HEK293T (cell line): ENCODE measurements at regions not wholly inside any gene's neighbourhood (a gene's known extent, or its start where the extent isn't known, plus 50 kb on each side); places are given as distances from the start of the nearest gene placed in this dataset.
A peak's percentile ranks its signal among the peaks of the same experiment; 100 is the strongest.

Experiments
- CTCF ChIA-PET: fragments of 350-600 bp; formaldehyde crosslinking; extraction: SDS; loops from one replicate; lab custom pipeline; 2021; ENCODE audit warnings: antibody characterized with exemption, inconsistent platforms; lab: Yijun Ruan, JAX
- POLR2A ChIA-PET: fragments of 350-600 bp; formaldehyde crosslinking; extraction: SDS; loops from one replicate; lab custom pipeline; 2020; ENCODE audit warnings: antibody characterized with exemption, inconsistent platforms; lab: Yijun Ruan, JAX
- DNase-seq: peaks from one replicate; pipeline ENCODE4 v3.0.0; 2012; ENCODE audit warnings: mixed read lengths; ENCODE audit errors: extremely low spot score
- ARNT ChIP-seq: fragments of 450-650 bp; IDR thresholded peaks from 2 replicates; pipeline ENCODE4 v1.6.1; 2017; ENCODE audit warnings: mild to moderate bottlenecking
- BHLHE40 ChIP-seq: fragments of 450-650 bp; IDR thresholded peaks from 2 replicates; pipeline ENCODE4 v1.6.1; 2016; ENCODE audit warnings: mild to moderate bottlenecking, moderate library complexity, borderline replicate concordance
- CTBP1 ChIP-seq: fragments of 450-650 bp; IDR thresholded peaks from 2 replicates; pipeline ENCODE4 v1.6.1; 2016; ENCODE audit warnings: borderline replicate concordance
- ELF4 ChIP-seq: fragments of 450-650 bp; IDR thresholded peaks from 2 replicates; pipeline ENCODE4 v1.6.1; 2017; ENCODE audit warnings: antibody characterized with exemption
- FOXA1 ChIP-seq: fragments of 450-650 bp; IDR thresholded peaks from 2 replicates; pipeline ENCODE4 v1.6.1; 2016; ENCODE audit warnings: mild to moderate bottlenecking
- FOXK2 ChIP-seq: fragments of 450-650 bp; IDR thresholded peaks from 2 replicates; pipeline ENCODE4 v1.6.1; 2016; ENCODE audit warnings: mild to moderate bottlenecking
- FOXM1 ChIP-seq: fragments of 450-650 bp; IDR thresholded peaks from 2 replicates; pipeline ENCODE4 v1.6.1; 2017; ENCODE audit warnings: mild to moderate bottlenecking, borderline replicate concordance
- HDGF ChIP-seq: fragments of 450-650 bp; IDR thresholded peaks from 2 replicates; pipeline ENCODE4 v1.6.1; 2017; ENCODE audit warnings: antibody characterized with exemption, borderline replicate concordance
- L3MBTL2 ChIP-seq: fragments of 450-650 bp; conservative IDR thresholded peaks from 2 replicates; pipeline ENCODE4 v1.6.1; 2016; ENCODE audit warnings: mild to moderate bottlenecking
- LEF1 ChIP-seq: fragments of 450-650 bp; IDR thresholded peaks from 2 replicates; pipeline ENCODE4 v1.6.1; 2017; ENCODE audit warnings: mild to moderate bottlenecking, borderline replicate concordance
- NFRKB ChIP-seq: fragments of 450-650 bp; IDR thresholded peaks from 2 replicates; pipeline ENCODE4 v1.6.1; 2016; ENCODE audit warnings: mild to moderate bottlenecking, moderate library complexity
- SP1 ChIP-seq: fragments of 450-650 bp; IDR thresholded peaks from 2 replicates; pipeline ENCODE4 v1.6.1; 2017
- SUZ12 ChIP-seq: fragments of 450-650 bp; IDR thresholded peaks from 2 replicates; pipeline ENCODE4 v1.6.1; 2016; ENCODE audit warnings: mild to moderate bottlenecking
- TARDBP ChIP-seq: fragments of 450-650 bp; IDR thresholded peaks from 2 replicates; pipeline ENCODE4 v1.6.1; 2016
- ZNF384 ChIP-seq: fragments of 450-650 bp; IDR thresholded peaks from 2 replicates; pipeline ENCODE4 v1.6.1; 2016
- TF ChIP-seq, protein P1 (sequence below): fragments of 450-650 bp; IDR thresholded peaks from 2 replicates; pipeline ENCODE4 v1.6.1; 2016

DNA sequence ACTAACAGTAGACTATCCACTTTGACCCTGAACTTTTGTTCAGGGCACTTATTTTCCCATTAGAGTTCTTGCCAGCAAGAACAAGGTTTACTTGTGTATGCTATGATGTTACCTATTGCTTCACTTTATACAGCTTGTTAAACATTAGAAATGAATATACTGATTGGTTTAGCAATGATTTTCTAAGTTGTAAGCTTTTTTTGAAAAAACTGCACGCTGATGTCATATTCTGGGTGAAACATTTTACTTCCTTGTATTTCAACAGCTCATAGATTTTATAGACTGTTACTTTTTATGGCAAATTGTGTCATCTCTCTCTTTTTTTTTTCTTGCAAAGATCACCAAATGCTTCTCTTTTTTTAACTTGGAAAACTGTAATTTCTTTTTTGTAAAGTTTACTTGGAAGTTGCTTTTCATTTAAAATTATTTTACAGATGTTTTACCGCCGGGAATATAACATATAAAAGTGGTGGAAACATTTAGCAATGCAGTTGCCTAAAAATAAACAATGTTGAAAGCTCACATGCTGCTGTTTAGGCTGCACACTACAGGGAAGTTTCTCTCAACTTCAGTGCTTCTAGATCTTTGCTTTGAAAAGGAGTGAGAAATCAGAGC, 215.3 kb upstream of the NFIA start:
- ChIA-PET CTCF (interaction anchor here (0.6 to 1.5 kb wide), 5 partner anchors 9 to 722 kb away, joined by 3 to 7 read pairs (median 4); no protein-coding TSS in a partner anchor), POLR2A (no interaction called here)
- no peak for DNase-seq
- no peak for TF ChIP-seq LEF1
- TF ChIP-seq ZNF384, result peak; percentile 97

DNA sequence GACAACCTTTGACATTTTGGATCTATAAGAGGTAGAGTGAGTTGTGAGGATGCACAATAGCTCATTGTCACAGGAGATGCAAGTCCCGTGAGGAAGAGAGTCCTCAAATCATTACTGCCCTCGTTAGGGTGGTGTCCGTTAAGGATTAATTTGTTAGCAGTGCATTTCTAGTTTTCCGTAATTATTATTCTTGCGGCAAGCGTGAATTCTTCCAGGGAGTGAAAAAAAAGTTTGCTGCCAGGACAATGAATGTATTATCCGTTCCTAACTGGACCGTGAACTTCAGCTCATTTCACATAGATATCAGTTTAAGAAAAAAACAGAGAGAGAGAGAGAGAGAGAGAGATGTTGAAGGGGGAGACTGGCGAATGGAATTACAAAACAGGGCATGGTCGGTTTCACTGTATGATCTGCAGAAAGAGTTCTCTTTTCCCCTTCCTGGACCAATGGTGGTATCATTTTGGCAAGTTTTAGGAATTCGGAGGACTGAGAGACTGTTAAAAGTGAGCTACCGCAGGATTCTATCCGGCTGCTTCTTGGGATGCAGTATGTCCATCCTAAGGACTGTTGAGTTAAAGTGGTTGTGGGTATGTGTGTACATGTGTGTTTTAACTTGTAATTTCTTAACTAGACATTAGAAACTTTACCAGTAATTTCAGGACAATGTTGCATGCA, 216.0 kb upstream of the NFIA start:
- DNase-seq, result no peak
- ChIA-PET CTCF (interaction anchor here (0.6 to 1.5 kb wide), 5 partner anchors 8 to 722 kb away, joined by 3 to 7 read pairs (median 4); no protein-coding TSS in a partner anchor), POLR2A (no interaction called here)
- TF ChIP-seq TARDBP (no peak), LEF1 (no peak), FOXK2 (no peak), CTBP1 (no peak), ARNT (no peak), SP1 (no peak), L3MBTL2 (no peak), HDGF (no peak), NFRKB (no peak), ELF4 (no peak), ZNF384 (no peak), FOXA1 (no peak), BHLHE40 (no peak), SUZ12 (no peak), FOXM1 (no peak)
- TF ChIP-seq, protein P1, sequence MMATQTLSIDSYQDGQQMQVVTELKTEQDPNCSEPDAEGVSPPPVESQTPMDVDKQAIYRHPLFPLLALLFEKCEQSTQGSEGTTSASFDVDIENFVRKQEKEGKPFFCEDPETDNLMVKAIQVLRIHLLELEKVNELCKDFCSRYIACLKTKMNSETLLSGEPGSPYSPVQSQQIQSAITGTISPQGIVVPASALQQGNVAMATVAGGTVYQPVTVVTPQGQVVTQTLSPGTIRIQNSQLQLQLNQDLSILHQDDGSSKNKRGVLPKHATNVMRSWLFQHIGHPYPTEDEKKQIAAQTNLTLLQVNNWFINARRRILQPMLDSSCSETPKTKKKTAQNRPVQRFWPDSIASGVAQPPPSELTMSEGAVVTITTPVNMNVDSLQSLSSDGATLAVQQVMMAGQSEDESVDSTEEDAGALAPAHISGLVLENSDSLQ, result no peak

DNA sequence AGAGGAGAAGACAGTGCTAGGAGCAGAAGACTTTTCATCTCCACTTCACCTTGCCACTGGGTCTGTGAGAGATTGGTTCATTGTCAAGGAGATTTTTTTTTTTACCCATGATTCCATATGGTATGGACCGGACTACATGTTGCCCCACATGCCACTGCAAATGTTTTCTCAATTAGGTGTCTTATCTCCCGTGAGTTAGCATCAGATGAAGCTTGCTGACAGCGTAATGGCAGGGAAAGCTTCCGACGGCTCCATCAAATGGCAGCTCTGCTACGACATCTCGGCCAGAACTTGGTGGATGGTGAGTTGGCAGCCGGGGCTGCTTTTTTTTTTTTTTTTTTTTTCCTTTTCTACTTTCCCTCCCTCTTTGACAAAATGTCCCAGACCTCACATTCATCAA, 217.2 kb upstream of the NFIA start:
- DNase-seq, result no peak
- TF ChIP-seq SP1 (no peak), NFRKB (no peak), BHLHE40 (no peak), ARNT (no peak), TARDBP (no peak), ZNF384 (no peak), L3MBTL2 (no peak)
- ChIA-PET POLR2A (no interaction called here), CTCF (no interaction called here)

DNA sequence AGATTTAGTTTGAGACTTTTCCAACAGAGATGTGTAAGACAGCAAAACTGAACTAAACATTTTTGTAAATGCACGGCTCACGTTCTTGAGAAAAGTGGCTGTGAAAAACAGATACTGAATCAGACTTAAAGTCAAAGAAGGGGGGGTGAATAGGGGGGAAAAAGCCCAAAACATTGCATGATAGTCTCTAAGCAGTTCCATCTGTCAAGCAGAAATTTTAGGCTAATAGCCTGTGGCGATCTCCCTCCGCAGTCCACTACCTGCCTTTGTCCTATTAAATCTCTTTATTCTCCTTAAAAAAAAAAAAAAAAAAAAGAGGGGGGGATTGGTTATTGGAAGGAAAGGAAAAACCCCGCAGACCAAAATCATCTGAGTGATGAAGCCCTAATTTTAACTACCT, 217.6 kb upstream of the NFIA start:
- POLR2A ChIA-PET, result no interaction called here

DNA sequence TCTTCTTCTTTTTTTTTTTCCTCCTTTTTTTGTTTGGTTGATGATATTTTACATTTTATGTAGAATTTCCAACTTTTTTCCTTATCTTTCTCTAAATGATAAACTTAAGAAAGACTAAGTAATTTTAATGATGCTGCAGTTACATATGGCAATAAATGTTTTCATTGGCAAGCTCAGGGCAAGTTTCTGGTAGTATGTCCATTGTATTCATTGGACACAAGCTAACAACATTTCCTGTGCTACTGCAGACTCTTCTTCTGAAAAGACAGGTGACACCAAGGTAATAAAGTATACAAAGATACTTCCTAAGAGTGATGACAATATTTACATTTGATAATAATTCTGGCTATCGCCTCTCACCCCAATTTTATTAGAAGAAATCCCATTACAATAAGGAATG, 219.2 kb upstream of the NFIA start:
- DNase-seq, result no peak
- TF ChIP-seq, protein P1, result no peak
- TF ChIP-seq LEF1, result no peak
- TF ChIP-seq CTBP1, result no peak
- no peak for TF ChIP-seq SP1
- no peak for TF ChIP-seq FOXK2
- TF ChIP-seq NFRKB, result no peak
- TF ChIP-seq ZNF384, result no peak
- TF ChIP-seq HDGF, result no peak
- TF ChIP-seq SUZ12, result no peak
- no peak for TF ChIP-seq BHLHE40
- TF ChIP-seq ARNT, result no peak
- no peak for TF ChIP-seq FOXM1
- TF ChIP-seq L3MBTL2, result no peak
- no peak for TF ChIP-seq FOXA1
- TF ChIP-seq ELF4, result no peak
- no peak for TF ChIP-seq TARDBP
- ChIA-PET POLR2A (no interaction called here), CTCF (no interaction called here)

More for the DNA sequence above, 217.6 kb upstream of the NFIA start:
- TF ChIP-seq ELF4 (no peak), TARDBP (no peak), LEF1 (no peak), NFRKB (no peak), BHLHE40 (no peak), FOXA1 (no peak), SUZ12 (no peak), FOXK2 (no peak), SP1 (no peak), ARNT (no peak)
- DNase-seq, result no peak
- CTCF ChIA-PET, result no interaction called here

DNA sequence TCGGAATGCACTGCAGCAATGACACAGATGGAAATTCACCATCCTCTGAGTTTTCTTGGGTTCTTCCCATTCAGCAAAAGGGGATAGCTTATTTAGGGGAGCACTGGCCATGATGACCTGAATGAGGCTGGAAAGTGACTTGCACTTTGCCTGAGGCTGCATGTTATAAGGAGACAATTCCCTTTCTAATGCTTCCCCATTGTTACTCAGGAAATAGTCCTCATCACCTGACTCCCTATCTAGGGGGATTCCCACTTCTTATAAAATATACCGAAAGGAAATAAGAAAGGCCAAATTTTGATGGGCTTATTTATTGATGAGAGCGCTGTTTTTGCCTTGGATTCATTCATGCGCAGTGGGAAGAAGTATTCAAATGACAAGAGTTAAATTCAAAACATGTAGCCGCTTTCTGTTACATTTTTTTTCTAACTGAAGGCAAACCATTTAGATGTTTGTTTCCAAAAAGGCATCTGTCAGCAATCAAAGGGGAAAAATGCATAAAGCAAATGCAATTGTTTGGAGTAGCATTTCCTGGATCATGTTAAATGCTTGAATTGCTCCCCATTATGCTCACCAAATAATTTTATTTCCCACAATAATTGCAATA, 220.3 kb upstream of the NFIA start:
- DNase-seq, result no peak
- ChIA-PET POLR2A (no interaction called here), CTCF (no interaction called here)
- TF ChIP-seq CTBP1, result no peak
- TF ChIP-seq HDGF, result no peak
- no peak for TF ChIP-seq ARNT
- no peak for TF ChIP-seq SP1
- no peak for TF ChIP-seq NFRKB
- no peak for TF ChIP-seq LEF1
- TF ChIP-seq BHLHE40, result no peak
- TF ChIP-seq SUZ12, result no peak
- no peak for TF ChIP-seq FOXA1
- TF ChIP-seq, protein P1, result no peak
- no peak for TF ChIP-seq ZNF384
- TF ChIP-seq TARDBP, result no peak
- no peak for TF ChIP-seq FOXM1
- TF ChIP-seq ELF4, result no peak
- no peak for TF ChIP-seq FOXK2
- TF ChIP-seq L3MBTL2, result no peak
